GM21723 (cell line): ENCODE measurements at regions not wholly inside any gene's neighbourhood (a gene's known extent, or its start where the extent isn't known, plus 50 kb on each side); places are given as distances from the start of the nearest gene placed in this dataset.
A peak's percentile ranks its signal among the peaks of the same experiment; 100 is the strongest.

Source experiments
- ATAC-seq: cut with Tn5 transposase; IDR thresholded peaks from one replicate; pipeline ENCODE4 v1.9.1; 2021; ENCODE audit warnings: mild to moderate bottlenecking, moderate library complexity; ENCODE audit not compliant: unreplicated experiment

GRCh38 chr2:64825831-64826491 lies 163.2 kb upstream of the SLC1A4 start:
- no peak for ATAC-seq

- ATAC-seq, result no peak
These were observed 162.5 kb upstream of the SLC1A4 start for GRCh38 chr2:64826703-64827102.

- no peak for ATAC-seq
These were observed 160.9 kb upstream of the SLC1A4 start for GRCh38 chr2:64828261-64828660.

- no peak for ATAC-seq
These were observed 159.7 kb upstream of the SLC1A4 start for GRCh38 chr2:64829525-64829924.

GRCh38 chr2:64831134-64831976 lies 157.8 kb upstream of the SLC1A4 start:
- ATAC-seq, result peak; percentile 86

GRCh38 chr2:64831977-64832328 lies 157.2 kb upstream of the SLC1A4 start:
- no peak for ATAC-seq

- ATAC-seq, result no peak
These were observed 156.3 kb upstream of the SLC1A4 start for GRCh38 chr2:64832936-64833335.

GRCh38 chr2:64836566-64836965 lies 152.6 kb upstream of the SLC1A4 start:
- ATAC-seq, result no peak

- no peak for ATAC-seq
These were observed 152.0 kb upstream of the SLC1A4 start for GRCh38 chr2:64837116-64837731.

- no peak for ATAC-seq
These were observed 151.1 kb upstream of the SLC1A4 start for GRCh38 chr2:64837925-64838641.

GRCh38 chr2:64838817-64839216 lies 150.4 kb upstream of the SLC1A4 start:
- ATAC-seq, result no peak

GRCh38 chr2:64839844-64840243 lies 149.4 kb upstream of the SLC1A4 start:
- ATAC-seq, result peak; percentile 91

GRCh38 chr2:64840426-64840881 lies 148.7 kb upstream of the SLC1A4 start:
- no peak for ATAC-seq

- ATAC-seq, result no peak
These were observed 147.7 kb upstream of the SLC1A4 start for GRCh38 chr2:64841461-64841860.

- ATAC-seq, result no peak
These were observed 147.2 kb upstream of the SLC1A4 start for GRCh38 chr2:64842030-64842429.

GRCh38 chr2:64844087-64844486 lies 145.1 kb upstream of the SLC1A4 start:
- no peak for ATAC-seq

GRCh38 chr2:64845273-64845905 lies 143.8 kb upstream of the SLC1A4 start:
- no peak for ATAC-seq

GRCh38 chr2:64846177-64846576 lies 143.0 kb upstream of the SLC1A4 start:
- no peak for ATAC-seq

GRCh38 chr2:64847930-64848329 lies 141.3 kb upstream of the SLC1A4 start:
- no peak for ATAC-seq

GRCh38 chr2:64848363-64848762 lies 140.8 kb upstream of the SLC1A4 start:
- ATAC-seq, result no peak

GRCh38 chr2:64848945-64849344 lies 140.3 kb upstream of the SLC1A4 start:
- ATAC-seq, result no peak
